Fibroblast of lung (primary cell): ENCODE measurements at regions not wholly inside any gene's neighbourhood (a gene's known extent, or its start where the extent isn't known, plus 50 kb on each side); places are given as distances from the start of the nearest gene placed in this dataset.

Source experiments
- DNase-seq, 2 donors: peaks; one replicate each; pipeline versions ENCODE4 v3.0.0 to v3.0.0-alpha.2; 2010; ENCODE audit warnings: low read depth in 2 of 2
- H2AFZ ChIP-seq: 2 replicates; pipeline ENCODE4 v1.5.1; 2012; ENCODE audit warnings: low read length, control low read depth, inconsistent platforms
- H3K27ac ChIP-seq: 2 replicates; pipeline ENCODE4 v1.5.1; 2011; ENCODE audit warnings: low read length, control low read depth; ENCODE audit not compliant: insufficient read depth
- H3K27me3 ChIP-seq: 2 replicates; pipeline ENCODE4 v1.5.1; 2011; ENCODE audit warnings: mild to moderate bottlenecking, low read length; ENCODE audit not compliant: control insufficient read depth, insufficient read depth
- H3K36me3 ChIP-seq: 2 replicates; pipeline ENCODE4 v1.5.1; 2011; ENCODE audit warnings: low read length; ENCODE audit not compliant: control insufficient read depth, insufficient read depth
- H3K4me1 ChIP-seq: 2 replicates; pipeline ENCODE4 v1.5.1; 2011; ENCODE audit warnings: low read length; ENCODE audit not compliant: control insufficient read depth, insufficient read depth; ENCODE audit errors: extremely low read depth
- H3K4me2 ChIP-seq: 2 replicates; pipeline ENCODE4 v1.5.1; 2011; ENCODE audit warnings: low read length, control low read depth; ENCODE audit not compliant: insufficient read depth; ENCODE audit errors: extremely low read depth
- H3K4me3 ChIP-seq, 4 experiments: fragments of 200-600 bp in 1 of 4; sonication (generic) in 1 of 4; replicated peaks in 1 of 4; 2 replicates each; pipeline ENCODE4 v1.5.1; 2011 to 2016; ENCODE audit warnings: low read length in 4 of 4, low read depth in 3 of 4, mild to moderate bottlenecking in 3 of 4, control low read depth in 2 of 4, inconsistent platforms in 1 of 4, mixed read lengths in 1 of 4; ENCODE audit not compliant: insufficient read depth in 1 of 4; ENCODE audit errors: control extremely low read depth in 1 of 4
- H3K79me2 ChIP-seq: 2 replicates; pipeline ENCODE4 v1.5.1; 2012; ENCODE audit warnings: mild to moderate bottlenecking, low read length, inconsistent platforms; ENCODE audit not compliant: control insufficient read depth, insufficient read depth
- H3K9ac ChIP-seq: 2 replicates; pipeline ENCODE4 v1.5.1; 2011; ENCODE audit warnings: mild to moderate bottlenecking, low read length, control low read depth; ENCODE audit not compliant: insufficient read depth
- H3K9me3 ChIP-seq: 2 replicates; pipeline ENCODE4 v1.5.1; 2012; ENCODE audit warnings: low read depth, low read length; ENCODE audit not compliant: control insufficient read depth, insufficient read depth
- H4K20me1 ChIP-seq: 2 replicates; pipeline ENCODE4 v1.5.1; 2011; ENCODE audit warnings: low read length; ENCODE audit not compliant: control insufficient read depth, insufficient read depth; ENCODE audit errors: extremely low read depth
- CTCF ChIP-seq, 2 donors: IDR thresholded peaks in 1 of 2; conservative IDR thresholded peaks in 1 of 2; 1 replicate in 1 of 2; 2 replicates in 1 of 2; pipeline ENCODE4 v1.5.1; 2011 to 2012; ENCODE audit warnings: low read length in 2 of 2, control low read depth in 1 of 2, inconsistent platforms in 1 of 2, low read depth in 1 of 2, mild to moderate bottlenecking in 1 of 2
- EZH2 ChIP-seq: IDR thresholded peaks from 2 replicates; pipeline ENCODE4 v1.5.1; 2012; ENCODE audit warnings: low read length, control low read depth, mild to moderate bottlenecking; ENCODE audit errors: missing control alignments

DNA sequence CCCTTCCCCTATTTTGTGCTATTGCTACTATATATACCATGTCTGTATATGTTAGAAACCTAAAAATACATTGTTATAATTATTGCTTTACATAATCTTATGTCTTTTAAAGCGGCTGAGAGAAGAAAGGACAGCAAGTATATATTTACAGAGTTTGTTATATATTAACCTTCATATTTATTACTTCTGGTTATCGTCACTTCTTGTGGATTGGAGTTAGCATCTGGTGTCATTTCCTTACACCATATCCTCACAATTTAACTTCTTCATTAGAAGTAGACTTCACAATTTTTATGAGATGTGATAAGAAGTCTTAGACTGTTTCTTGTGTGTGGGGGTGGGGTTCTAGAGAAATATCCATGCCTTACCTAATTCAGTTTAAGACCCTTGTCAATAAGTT lies 123.1 kb downstream of the ATXN3L start:
- DNase-seq, result no peak
- Histone ChIP-seq H3K36me3 (no peaks in the 10 kb centered on the region), H2AFZ (no peak overlapping the region), H4K20me1 (no peaks in the 10 kb centered on the region), H3K4me3 (no peak overlapping the region), H3K27me3 (no peaks in the 10 kb centered on the region), H3K9ac (no peak overlapping the region), H3K9me3 (no peaks in the 10 kb centered on the region), H3K4me1 (no peaks in the 10 kb centered on the region), H3K27ac (no peak overlapping the region), H3K79me2 (no peaks in the 10 kb centered on the region), H3K4me2 (no peak overlapping the region)
- TF ChIP-seq CTCF (conservative IDR thresholded peaks at IDR 0.05 in 1 of 2, IDR thresholded peaks at IDR 0.05 in 1 of 2; ENCODE audit: low read depth in 1 of 2, low read length in 2 of 2) (no peak), EZH2 (no peak)

- DNase-seq, result no peak
- Histone ChIP-seq H3K27ac (no peak overlapping the region), H3K9ac (no peak overlapping the region), H3K36me3 (no peaks in the 10 kb centered on the region), H3K4me1 (no peaks in the 10 kb centered on the region), H3K79me2 (no peaks in the 10 kb centered on the region), H2AFZ (no peak overlapping the region), H3K9me3 (no peaks in the 10 kb centered on the region), H3K27me3 (no peaks in the 10 kb centered on the region), H3K4me2 (no peak overlapping the region), H4K20me1 (no peaks in the 10 kb centered on the region), H3K4me3 (no peak overlapping the region)
- TF ChIP-seq EZH2 (no peak), CTCF (conservative IDR thresholded peaks at IDR 0.05 in 1 of 2, IDR thresholded peaks at IDR 0.05 in 1 of 2; ENCODE audit: low read depth in 1 of 2, low read length in 2 of 2) (no peak)
Measured at GRCh38 chrX:13195340-13195739, 124.5 kb downstream of the ATXN3L start.

DNA sequence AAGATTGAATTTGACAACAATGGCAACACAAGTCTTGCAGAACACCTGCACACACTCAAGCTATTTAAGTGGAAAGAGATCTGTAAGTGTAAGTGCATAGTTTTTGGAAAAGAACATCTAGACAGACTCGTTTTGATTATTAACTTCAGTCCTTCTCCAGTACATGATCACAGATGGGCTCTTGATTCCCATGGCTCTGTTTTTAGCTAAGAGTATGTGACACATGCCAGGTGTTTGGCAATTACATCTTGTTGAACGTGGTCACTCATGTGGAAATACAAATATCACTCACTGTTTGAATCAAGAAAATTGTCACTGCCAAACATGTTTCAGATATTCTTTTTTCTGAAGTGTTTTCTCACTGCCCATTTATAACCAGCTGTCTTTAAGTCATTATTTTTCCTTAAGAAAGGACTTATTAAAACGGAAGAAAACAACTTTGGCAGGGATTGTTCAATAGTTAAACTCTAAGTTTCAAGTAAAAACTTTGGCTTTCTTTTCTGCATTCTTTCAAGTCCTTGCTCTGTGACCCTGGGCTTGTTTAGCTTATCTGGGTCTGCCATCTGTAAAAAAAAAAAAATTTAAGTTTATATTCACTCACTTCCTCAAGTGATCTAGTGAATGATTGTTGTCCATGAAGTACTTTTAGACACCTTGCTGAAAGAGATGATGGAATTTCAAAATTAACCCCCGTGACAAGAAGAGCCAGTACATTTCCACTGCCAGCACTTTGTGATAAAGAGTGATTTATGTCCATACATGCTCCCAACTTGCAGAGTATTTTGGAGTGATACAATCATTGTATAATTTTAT lies 125.4 kb downstream of the ATXN3L start:
- Histone ChIP-seq H3K36me3 (no peaks in the 10 kb centered on the region), H3K79me2 (no peaks in the 10 kb centered on the region), H3K9me3 (no peaks in the 10 kb centered on the region), H2AFZ (no peak overlapping the region), H4K20me1 (no peaks in the 10 kb centered on the region), H3K27me3 (no peaks in the 10 kb centered on the region), H3K9ac (no peak overlapping the region), H3K4me1 (no peaks in the 10 kb centered on the region), H3K4me3 (no peak overlapping the region), H3K4me2 (no peak overlapping the region), H3K27ac (no peak overlapping the region)
- TF ChIP-seq CTCF (conservative IDR thresholded peaks at IDR 0.05 in 1 of 2, IDR thresholded peaks at IDR 0.05 in 1 of 2; ENCODE audit: low read depth in 1 of 2, low read length in 2 of 2), result no peak
- no peak for TF ChIP-seq EZH2
- DNase-seq, result peak; percentile 22 to 37
